ENCODE measurements at regions not wholly inside any gene's neighbourhood (a gene's known extent, or its start where the extent isn't known, plus 50 kb on each side); places are given as distances from the start of the nearest gene placed in this dataset.

GRCh38 chr3:87175732-87176131, 51.4 kb upstream of the CHMP2B start:
- no peak for DNase-seq

DNA sequence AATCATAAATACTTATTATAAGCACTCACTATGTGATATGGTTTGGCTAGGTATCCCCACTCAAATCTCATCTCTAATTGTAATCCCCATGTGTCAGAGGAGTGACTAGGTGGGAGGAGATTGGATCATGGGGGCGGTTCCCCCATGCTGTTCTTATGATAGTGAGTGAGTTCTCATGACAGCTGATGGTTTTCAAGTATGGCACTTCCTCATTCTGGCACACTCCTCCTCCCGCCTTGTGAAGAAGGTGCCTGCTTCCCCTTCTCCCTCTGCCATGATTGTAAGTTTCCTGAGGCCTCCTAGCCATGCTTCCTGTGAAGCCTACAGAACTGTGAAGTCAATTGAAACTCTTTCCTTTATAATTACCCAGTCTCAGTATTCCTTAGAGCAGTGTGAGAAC, 53.3 kb upstream of the CHMP2B start:
- DNase-seq, result no peak

- DNase-seq, result no peak
Observed at GRCh38 chr3:87173071-87173470, 54.0 kb upstream of the CHMP2B start.

DNA sequence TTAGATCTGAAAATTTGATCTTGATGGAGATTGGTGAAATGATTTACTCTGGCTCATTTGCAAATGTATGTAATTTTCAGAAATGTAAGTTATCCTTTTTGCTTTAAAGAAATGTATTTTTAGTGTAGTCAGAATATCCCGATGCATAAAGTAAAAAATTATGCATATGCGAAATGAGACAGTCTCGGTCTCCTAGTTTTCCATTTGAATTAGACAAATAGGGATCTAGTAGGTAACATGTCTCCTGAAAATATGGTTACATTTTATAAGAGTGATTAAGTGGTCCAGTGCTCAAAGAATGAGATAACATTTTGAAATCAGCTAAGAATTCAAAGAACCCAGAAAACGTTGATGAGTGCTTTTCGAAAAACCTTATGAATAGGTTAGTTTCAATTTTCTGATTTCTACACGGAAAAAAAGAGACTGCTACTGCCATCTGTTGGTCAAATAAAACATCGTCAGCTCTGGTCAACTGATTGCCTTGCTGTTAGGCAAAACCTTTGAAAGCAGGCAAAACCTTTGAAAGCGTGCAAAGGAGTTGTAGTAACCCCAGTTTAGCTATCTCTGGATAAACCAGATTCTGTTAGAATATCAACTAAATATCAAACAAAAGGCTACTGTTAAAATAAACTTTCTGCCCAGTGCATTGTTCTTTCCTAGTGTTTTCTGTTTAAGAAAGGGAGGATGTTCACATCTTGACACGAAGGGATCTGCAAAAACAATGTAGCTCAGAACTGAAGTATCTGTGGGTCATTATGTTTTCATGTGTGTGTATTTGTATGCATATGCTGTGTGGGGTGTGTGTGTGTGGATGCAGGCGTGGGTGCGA, 59.3 kb upstream of the CHMP2B start:
- peak in 1 of 2 experiments; percentile 1 for DNase-seq

- no peak for DNase-seq
Observed at GRCh38 chr3:87164245-87164644, 62.9 kb upstream of the CHMP2B start.

DNA sequence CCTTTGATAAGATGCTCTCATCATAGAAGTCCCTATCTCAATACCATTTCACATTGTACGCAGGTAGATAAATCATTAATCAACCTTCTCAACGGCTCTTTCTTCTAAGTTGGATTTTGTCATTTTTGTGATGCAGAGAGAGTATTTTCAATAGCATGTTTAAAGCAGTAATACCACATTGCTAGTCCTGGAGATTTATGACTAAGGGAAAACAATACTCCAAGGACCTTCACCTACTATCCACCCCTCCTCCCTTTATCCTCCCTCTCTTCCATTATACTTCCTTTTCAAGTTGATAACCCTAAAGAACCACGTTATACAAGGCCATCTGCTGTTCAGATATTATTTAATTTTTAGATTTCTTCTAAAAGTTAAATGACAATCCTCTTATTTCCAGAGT, 65.3 kb upstream of the CHMP2B start:
- DNase-seq, result no peak

- no peak for DNase-seq
Observed at GRCh38 chr3:87161417-87161816, 65.7 kb upstream of the CHMP2B start.

- DNase-seq, result no peak
Observed at GRCh38 chr3:87161013-87161412, 66.1 kb upstream of the CHMP2B start.

- DNase-seq, result no peak
Observed at GRCh38 chr3:87158823-87159222, 68.3 kb upstream of the CHMP2B start.

- no peak for DNase-seq
Observed at GRCh38 chr3:87148020-87148419, 79.1 kb upstream of the CHMP2B start.

- DNase-seq, result no peak
Observed at GRCh38 chr3:87147562-87147961, 79.5 kb upstream of the CHMP2B start.

- no peak for DNase-seq
Observed at GRCh38 chr3:87145553-87145952, 81.6 kb upstream of the CHMP2B start.

GRCh38 chr3:87136066-87136596, 91.0 kb upstream of the CHMP2B start:
- DNase-seq, result no peak

- DNase-seq, result no peak
Observed at GRCh38 chr3:87135412-87135811, 91.7 kb upstream of the CHMP2B start.

DNA sequence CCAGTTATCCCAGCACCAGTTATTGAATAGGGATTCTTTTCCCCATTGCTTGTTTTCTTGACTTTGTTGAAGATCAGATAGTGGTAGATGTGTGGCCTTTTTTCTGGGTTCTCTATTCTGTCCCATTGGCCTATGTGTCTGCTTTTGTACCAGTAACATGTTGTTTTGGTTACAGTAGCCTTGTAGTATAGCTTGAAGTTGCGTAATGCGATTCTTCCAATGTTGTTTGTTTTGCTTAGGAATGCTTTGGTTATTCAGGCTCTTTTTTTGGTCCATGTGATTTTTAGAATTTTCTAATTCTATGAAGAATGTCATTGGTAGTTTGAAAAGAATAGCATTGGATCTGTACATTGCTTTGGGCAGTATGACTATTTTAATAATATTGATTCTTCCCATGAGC, 94.3 kb upstream of the CHMP2B start:
- DNase-seq, result no peak

DNA sequence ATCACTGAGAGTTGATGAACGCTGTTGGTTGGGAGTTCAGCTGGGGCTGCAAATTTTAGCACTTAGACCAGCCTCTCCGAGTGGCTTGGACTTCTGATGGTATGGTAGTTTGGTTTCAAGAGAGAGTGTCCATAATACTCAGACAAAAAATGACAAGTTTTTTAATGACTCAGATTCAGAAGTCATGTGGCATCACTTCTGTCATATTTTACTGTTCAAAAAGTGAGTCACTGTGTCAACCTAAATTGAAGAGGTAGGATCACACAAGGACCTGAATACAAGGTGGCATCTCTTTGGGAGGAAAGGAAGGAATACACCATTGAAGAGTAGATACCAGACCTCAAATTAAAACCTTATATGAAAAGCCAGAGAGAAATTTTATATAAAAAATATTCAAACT, 99.1 kb upstream of the CHMP2B start:
- DNase-seq, result no peak

DNA sequence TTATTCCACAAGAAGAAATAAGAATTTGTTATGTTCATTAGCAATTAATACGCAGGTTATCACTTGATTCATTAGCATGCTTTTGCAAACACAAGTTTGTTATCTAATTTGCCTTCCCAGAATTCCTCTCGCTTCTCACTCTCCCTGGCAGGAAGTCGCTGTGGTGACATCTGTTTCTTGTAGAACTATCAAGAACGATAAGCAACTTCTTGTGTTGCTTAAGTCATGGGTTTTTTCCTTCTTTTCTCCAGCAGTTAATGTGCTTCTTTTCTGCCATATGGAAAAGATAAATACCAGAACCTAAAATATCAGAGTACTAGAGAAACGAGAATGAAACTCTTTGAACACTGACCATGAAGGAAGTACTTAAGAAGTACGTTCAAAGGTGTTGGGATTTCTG, 99.8 kb upstream of the CHMP2B start:
- DNase-seq, result no peak

GRCh38 chr3:87126321-87126720, 100.8 kb upstream of the CHMP2B start:
- no peak for DNase-seq

- DNase-seq, result no peak
Observed at GRCh38 chr3:87125116-87125515, 102.0 kb upstream of the CHMP2B start.

- DNase-seq, result no peak
Observed at GRCh38 chr3:87122766-87123165, 104.3 kb upstream of the CHMP2B start.

DNA sequence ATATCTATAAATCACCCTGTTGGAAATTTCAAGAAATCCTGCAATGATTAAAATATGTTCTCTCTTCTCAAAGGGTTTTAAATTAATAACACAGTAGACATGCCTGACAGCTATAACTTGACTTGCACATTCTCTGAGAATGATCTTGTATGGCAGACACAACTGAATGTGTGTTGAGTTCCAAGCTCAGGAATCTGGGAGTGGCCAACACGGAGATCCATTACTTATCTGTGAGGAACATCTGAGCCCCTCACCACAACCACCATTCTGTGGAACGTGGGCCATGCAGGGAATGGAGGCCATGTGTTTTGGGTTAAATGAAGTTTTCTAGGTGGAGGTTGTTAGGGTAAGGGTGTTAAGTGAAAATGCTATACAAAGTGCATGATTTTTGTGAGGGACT, 105.3 kb upstream of the CHMP2B start:
- DNase-seq, result no peak

DNA sequence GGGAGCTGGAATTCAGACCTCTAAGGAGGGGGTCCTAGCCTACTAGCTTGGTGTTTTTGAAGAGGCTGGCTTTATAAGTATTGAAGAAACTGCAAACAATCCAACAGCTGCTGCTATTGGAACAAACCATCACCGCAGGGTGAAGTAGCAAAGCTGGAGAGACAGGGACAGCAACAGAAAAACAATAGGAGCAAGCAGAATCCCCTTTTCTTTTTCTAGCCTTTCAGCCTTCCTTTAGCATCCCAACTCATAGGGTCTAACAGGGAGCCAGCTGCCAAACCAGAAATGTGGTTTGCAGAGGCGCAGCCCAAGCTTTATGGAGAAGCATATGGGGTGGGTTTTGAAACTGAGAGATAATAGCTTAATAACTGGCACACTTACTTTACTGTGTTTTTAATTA, 106.2 kb upstream of the CHMP2B start:
- no peak for DNase-seq

DNA sequence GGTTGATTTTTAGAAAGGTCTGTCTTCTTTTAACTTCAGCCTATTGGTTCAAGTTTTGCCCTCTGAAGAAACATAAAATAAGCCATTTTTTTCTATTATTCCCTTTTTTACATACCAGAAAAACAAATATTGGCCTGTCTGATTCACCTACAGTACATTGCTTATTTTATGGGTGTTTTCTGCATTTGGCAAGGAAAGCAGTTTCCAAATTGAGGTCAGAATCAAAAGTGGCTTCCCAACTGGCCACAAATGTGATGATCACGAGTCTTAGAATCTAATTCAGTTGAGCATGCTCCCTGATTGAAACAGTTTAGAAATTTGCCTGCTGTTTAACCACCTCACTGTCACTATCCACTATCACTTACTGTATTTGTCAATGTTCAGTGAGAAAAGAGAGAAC, 106.9 kb upstream of the CHMP2B start:
- DNase-seq, result no peak

GRCh38 chr3:87109465-87109864, 117.6 kb upstream of the CHMP2B start:
- no peak for DNase-seq

All from activated CD4-positive, alpha-beta T cell treated with anti-CD3 and anti-CD28 coated beads, Interleukin-2, amount 50 U/mL, for 4 hours (primary cell).